ENCODE measurements at regions not wholly inside any gene's neighbourhood (a gene's known extent, or its start where the extent isn't known, plus 50 kb on each side); places are given as distances from the start of the nearest gene placed in this dataset.

- TF ChIP-seq EP300 (IDR thresholded peaks at IDR 0.05) (no peak), POLR2A (IDR thresholded peaks at IDR 0.05) (no peak), CTCF (IDR thresholded peaks at IDR 0.05) (no peak)
Measured at GRCh38 chr4:8775121-8775520, 96.5 kb downstream of the HMX1 start.

Measured in tibial nerve (tissue), 4 donors.